ENCODE measurements at regions not wholly inside any gene's neighbourhood (a gene's known extent, or its start where the extent isn't known, plus 50 kb on each side); places are given as distances from the start of the nearest gene placed in this dataset.
A peak's percentile ranks its signal among the peaks of the same experiment; 100 is the strongest.

GRCh38 chr4:179989975-179990374 lies 2253.2 kb upstream of the TENM3 start:
- DNase-seq (ENCODE audit: low read depth), result no peak
- TF ChIP-seq CTCF (conservative IDR thresholded peaks at IDR 0.05; ENCODE audit: low read depth, low read length), result no peak
- H3K4me3 ChIP-seq (ENCODE audit: low read length), result no peak overlapping the region

GRCh38 chr4:180009316-180009715 lies 2233.9 kb upstream of the TENM3 start:
- no peak for DNase-seq (ENCODE audit: low read depth)
- no peak overlapping the region for H3K4me3 ChIP-seq (ENCODE audit: low read length)
- TF ChIP-seq CTCF (conservative IDR thresholded peaks at IDR 0.05; ENCODE audit: low read depth, low read length), result no peak

- no peak for DNase-seq (ENCODE audit: low read depth)
- TF ChIP-seq CTCF (conservative IDR thresholded peaks at IDR 0.05; ENCODE audit: low read depth, low read length), result peak; percentile 53
- no peak overlapping the region for H3K4me3 ChIP-seq (ENCODE audit: low read length)
Measured at GRCh38 chr4:180028682-180029081, 2214.5 kb upstream of the TENM3 start.

- no peak overlapping the region for H3K4me3 ChIP-seq (ENCODE audit: low read length)
- TF ChIP-seq CTCF (conservative IDR thresholded peaks at IDR 0.05; ENCODE audit: low read depth, low read length), result no peak
- DNase-seq (ENCODE audit: low read depth), result no peak
Measured at GRCh38 chr4:180031330-180031729, 2211.9 kb upstream of the TENM3 start.

GRCh38 chr4:180041576-180041975 lies 2201.6 kb upstream of the TENM3 start:
- no peak for TF ChIP-seq CTCF (conservative IDR thresholded peaks at IDR 0.05; ENCODE audit: low read depth, low read length)
- no peak for DNase-seq (ENCODE audit: low read depth)
- no peak overlapping the region for H3K4me3 ChIP-seq (ENCODE audit: low read length)

- no peak for DNase-seq (ENCODE audit: low read depth)
- TF ChIP-seq CTCF (conservative IDR thresholded peaks at IDR 0.05; ENCODE audit: low read depth, low read length), result no peak
- no peak overlapping the region for H3K4me3 ChIP-seq (ENCODE audit: low read length)
Measured at GRCh38 chr4:180052629-180053028, 2190.6 kb upstream of the TENM3 start.

- no peak for TF ChIP-seq CTCF (conservative IDR thresholded peaks at IDR 0.05; ENCODE audit: low read depth, low read length)
- no peak for DNase-seq (ENCODE audit: low read depth)
- no peak overlapping the region for H3K4me3 ChIP-seq (ENCODE audit: low read length)
Measured at GRCh38 chr4:180054291-180054690, 2188.9 kb upstream of the TENM3 start.

All from retinal pigment epithelial cell (primary cell).